HG03469 (cell line): ENCODE measurements at regions not wholly inside any gene's neighbourhood (a gene's known extent, or its start where the extent isn't known, plus 50 kb on each side); places are given as distances from the start of the nearest gene placed in this dataset.
"Not testable (repeated sequence)": the region's sequence is repeated elsewhere in the genome, so short reads cannot be mapped to it uniquely, and the experiment has no call there.

ENCODE experiments used
- ATAC-seq: cut with Tn5 transposase; IDR thresholded peaks from one replicate; pipeline ENCODE4 v1.9.1; 2021; ENCODE audit warnings: mild to moderate bottlenecking, moderate library complexity, moderate number of reproducible peaks; ENCODE audit not compliant: unreplicated experiment

DNA sequence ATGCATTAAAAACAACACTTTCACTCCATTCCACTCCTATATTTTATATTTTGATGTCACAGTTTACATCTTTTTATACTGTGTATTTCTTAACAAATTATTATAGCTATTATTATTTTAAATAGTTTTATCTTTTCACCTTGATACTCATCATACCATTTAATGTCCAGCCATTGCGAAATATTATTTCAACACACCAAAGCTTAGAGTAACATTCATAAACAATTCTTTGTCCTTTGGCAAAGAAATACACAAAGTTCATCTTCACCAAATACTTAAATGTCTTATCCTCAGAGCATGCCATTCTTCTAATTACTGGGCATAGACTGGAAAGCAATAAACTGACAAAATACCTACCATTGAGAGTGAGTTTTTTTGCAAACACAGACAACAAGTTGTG, 1963.4 kb upstream of the FLRT2 start:
- no peak for ATAC-seq

DNA sequence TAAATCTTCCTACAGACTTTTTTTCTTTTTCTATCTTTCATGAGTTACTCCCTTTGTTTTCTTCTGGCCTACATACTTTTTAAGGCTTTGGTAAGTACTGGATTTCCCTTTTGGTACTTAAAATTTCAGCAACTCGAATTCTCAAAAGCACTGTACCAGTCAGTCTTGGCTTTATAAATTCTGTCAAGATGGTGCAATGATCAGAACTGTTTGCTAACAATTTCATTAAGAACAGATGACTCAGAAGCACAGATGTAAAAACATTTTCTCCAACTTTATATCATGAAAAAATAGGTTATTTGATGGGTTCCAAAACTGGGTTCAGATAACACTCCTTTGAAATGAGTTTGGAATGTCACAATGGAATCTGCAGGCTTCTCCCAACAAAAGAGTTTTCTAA, 1961.8 kb upstream of the FLRT2 start:
- no peak for ATAC-seq

DNA sequence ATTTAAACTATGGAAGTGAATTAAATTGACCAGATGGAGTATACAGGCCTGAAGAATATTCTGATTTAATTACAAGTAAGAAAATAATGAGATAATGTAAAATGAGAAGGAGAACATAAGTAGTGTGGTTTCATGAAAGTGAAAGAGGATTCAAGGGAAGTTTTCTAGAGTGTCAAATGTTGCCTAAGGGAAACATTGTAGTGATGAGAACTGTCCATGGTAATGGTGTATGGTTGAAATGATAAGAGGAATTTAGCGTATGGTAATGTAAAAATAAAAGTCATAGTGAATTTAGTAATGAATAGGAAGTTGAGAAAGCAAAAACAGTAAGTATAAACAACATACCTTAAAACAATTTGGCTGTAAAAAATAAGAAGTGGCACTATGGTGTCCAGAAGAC, 1954.6 kb upstream of the FLRT2 start:
- no peak for ATAC-seq

DNA sequence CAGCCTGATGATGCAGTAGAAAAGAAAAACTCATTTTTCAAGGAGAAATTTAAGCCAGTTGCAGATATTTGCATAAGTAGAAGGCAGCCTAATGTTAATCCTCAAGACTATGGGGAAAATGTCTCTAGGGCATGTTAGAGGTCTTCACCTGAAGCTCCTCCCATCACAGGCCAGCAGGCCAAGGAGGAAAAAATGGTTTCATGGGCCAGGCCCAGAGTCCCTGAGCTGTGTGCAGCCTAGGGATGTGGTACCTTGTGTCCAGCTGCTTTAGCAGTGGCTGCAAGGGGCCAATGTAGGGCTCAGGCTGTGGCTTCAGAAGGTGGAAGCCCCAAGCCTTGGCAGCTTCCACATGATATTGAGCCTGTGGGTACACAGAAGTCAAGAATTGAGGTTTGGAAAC, 1946.7 kb upstream of the FLRT2 start:
- no peak for ATAC-seq

DNA sequence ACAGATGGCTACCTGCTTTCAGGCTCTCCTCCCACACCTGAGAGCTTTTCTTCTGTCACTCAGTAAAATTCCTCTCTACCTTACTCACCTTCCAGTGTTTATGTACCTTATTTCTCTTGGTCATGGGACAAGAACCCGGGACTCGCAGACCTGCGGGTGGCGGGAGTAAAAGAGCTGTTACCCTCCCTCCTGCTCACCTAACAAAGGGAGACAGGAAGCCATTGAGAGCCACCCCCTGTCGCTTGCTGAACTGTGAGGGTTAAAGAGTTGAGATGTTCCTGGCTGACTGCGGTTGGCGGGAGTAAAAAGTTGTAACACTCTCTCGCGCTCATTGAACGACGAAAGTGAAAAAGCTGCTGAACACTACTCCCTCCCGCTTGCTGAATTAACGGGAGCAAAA, 1935.1 kb upstream of the FLRT2 start:
- no peak for ATAC-seq

DNA sequence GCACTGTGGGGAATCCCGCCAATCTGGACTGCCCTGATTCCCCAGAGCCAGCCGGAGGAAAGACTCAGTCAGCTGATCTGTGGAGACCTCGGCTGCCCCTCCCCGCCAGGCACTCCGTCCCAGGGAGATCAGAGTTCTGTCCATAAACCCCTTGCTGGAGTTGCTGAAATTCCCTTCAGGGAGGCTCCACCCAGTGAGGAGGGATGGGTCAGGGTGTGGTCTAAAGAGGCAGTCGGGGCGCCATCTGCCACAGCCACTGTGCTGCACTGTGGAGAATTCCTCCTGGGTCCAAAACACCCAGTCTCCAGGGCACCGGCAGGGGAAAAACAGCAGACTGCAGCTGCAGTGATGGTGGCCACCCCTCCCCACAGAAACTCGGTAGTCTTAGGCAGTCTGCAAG, 1922.3 kb upstream of the FLRT2 start:
- ATAC-seq, result no peak

DNA sequence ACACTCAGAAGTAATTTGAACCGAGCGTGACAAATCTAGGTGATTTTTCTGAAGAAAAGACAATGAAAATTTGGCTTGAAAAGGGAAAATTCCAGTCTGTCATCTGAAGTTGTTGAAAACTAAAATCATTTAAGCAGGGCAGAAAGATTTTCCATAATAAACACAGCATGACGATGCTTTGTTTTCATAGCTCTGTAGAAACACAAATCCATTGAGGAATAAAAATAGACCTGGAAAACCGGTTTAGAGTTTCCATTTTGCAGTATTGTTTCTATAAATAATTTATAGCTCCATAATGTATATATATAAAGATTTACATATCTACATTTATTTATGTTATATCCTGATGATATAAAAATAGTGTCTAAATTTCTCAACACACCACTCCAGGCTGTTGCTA, 1918.5 kb upstream of the FLRT2 start:
- ATAC-seq, result no peak

DNA sequence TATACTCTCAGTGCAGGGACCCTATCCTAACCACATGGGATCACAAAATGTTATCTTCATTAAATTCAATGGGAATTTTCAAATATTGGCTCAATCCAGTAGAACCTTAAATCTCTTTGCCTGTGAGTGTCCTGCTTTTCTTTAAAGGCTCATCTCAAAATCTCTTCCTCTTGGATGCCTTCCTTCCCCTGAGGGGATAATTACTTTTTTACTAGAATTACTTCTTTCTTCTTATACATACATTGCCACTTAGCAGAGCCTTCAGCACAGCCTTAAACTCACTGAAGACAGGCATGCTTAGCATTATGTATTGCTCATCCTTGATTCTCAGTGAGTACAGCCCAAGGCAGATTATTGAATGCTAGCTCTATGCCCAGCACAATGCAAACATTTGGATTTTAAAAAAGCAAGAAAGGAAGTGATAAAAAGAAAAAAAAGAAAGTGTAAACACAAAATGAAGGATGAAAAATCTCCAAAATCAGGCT, 1918.0 kb upstream of the FLRT2 start:
- no peak for ATAC-seq

DNA sequence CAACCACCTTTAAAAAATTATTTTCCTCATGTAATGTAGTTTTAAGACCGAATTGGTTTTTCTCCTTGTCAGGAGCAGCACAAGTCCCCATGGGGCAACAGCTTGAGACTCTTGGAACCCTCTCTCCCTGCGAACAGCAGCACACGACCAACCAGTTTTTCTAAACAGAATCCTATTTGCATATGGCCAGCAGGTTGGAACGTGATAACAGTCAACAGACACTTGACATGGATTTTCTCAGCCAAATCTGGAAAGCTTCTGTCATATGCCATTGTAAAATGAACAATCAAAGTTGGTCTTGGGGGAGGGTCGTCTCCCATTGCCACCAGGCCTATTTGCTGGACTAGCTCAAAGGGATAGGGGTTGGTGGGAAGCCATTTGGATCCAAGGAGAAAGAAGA, 1915.0 kb upstream of the FLRT2 start:
- ATAC-seq, result no peak

DNA sequence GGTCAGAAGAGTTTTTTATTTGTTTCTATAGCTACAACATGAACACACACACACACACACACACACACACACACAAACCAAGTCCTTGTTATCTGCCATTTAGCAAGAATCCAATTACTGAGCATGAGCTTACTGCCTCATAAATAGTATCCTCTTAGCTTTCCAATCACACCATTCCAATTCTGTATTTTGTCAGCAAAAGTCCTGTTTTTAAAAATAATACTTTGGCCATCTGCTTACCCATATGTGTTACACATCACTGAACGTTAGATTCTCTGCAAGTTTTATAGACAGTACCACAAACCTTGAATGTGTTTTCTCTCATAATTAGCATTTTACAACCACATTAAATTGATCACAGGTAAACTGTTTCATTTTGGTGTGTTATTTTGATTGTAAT, 1905.4 kb upstream of the FLRT2 start:
- no peak for ATAC-seq

DNA sequence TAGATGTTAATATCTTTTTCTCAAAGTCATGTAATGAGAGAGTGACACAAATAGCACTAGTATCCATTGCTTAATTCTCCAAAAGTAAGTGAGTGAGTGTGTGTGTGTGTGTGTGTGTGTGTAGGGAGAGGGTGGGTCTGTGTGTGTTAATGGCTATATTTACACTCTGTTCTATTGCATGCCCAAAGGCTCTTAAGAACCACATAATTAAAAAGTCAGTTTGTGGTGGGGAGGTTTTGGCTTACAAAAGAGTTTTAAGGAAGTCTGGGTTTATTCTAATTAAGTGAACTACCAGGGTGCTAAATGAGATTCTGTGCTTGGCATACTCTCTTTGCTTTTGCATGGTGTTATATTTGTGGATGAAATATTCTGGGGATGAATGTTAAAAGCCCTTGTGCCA, 1897.6 kb upstream of the FLRT2 start:
- no peak for ATAC-seq

DNA sequence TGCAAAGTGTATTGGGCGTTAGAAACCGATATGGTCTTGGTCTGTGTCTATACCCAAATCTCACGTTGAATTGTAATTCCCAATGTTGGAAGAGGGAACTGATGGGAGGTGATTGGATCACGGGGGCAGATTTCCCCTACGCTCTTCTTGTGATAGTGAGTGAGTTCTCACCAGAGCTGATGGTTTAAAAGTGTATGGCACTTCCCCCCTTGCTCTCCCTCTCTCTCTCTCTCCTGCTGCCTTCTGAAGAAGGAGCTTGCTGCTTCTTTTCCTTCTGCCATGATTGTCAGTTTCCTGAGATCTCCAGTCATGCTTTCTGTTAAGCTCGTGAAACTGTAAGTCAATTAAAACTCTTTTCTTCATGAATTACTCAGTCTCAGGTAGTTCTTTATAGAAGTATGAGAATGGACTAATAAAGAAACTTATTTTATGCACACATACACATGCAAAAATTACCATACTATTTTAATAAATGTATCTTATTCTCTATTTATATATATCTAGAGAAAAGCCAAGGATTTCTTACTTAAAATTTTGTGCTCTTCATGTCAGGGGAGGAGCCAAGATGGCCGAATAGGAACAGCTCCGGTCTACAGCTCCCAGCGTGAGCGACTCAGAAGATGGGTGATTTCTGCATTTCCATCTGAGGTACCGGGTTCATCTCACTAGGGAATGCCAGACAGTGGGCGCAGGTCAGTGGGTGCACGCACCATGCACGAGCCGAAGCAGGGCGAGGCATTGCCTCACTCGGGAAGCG, 1891.0 kb upstream of the FLRT2 start:
- ATAC-seq, result no peak

DNA sequence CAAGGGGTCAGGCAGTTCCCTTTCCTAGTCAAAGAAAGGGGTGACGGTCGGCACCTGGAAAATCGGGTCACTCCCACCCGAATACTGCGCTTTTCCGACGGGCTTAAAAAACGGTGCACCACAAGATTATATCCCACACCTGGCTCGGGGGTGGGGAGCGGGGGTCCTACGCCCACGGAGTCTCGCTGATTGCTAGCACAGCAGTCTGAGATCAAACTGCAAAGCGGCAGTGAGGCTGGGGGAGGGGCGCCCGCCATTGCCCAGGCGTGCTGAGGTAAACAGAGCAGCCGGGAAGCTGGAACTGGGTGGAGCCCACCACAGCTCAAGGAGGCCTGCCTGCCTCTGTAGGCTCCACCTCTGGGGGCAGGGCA, 1890.5 kb upstream of the FLRT2 start:
- ATAC-seq, result not testable (repeated sequence)

DNA sequence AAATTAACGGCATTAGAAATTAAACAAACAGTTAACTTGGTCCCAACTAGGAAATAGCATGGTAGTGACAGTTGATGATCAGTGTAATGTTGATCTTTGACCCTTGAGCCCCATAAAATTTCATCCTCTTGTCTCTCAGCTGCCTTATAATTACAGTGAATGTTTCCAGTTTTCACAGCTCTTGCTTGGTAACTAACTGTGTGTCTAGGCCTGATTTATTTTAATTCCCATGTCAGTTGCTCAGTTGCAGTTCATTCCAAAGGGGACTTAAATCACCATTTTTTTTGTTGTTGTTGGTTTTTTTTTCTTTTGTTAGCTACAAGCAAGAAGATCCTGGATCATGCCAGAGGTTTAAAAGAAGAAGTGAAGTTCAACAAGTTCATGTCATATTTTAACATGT, 1883.7 kb upstream of the FLRT2 start:
- ATAC-seq, result no peak

DNA sequence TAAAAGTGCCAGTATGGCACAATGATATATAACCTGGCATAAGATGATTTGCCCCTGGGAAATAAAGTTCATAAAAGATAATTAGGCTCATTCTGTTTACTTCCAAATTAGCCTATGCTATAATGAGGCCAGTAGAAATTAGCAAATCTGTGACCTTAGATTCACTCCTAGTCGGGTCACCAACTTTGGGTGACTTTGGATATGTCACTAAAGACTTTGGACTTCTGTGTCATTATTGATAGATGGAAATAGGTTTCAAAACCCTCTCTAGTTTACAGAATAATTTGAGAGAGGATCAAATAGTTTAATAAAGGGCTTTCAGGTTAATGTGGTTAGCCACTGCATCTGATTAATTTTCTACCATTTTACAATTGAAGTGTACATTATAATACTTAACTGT, 1869.3 kb upstream of the FLRT2 start:
- no peak for ATAC-seq

DNA sequence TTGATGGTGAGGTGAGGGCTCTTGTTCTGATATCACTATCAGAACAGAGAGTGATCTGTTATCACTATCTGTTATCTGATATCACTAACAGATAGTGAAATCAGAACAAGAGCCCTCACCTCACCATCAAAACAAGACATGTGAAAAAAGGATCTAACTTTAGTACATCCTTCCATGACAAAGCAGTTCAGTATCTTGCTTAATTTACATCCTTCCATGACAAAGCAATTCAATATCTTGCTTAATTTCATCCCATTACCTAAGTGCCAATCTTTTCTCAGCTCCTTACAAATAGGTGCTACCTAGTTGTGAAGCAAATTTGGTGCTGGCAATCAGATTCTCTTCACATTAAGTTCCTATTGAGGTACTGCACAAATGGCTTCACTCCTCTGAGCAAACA, 1865.6 kb upstream of the FLRT2 start:
- no peak for ATAC-seq

DNA sequence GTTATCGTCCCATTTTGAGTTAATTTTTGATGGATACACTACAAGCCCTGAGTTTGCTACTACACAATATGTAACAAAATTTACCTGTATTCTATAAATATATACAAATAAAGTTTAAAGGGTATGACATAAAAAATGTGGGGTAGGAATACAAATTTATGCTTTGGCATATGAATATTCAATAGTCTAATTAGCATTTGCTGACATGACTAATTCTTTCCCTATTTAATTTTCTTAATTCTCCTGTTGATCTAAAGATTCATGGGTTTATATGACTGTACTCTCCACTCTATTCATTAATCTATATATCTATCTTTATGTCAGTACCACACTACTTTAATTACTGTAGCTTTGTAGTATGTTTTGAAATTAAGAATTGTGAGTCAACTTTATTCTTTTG, 1840.7 kb upstream of the FLRT2 start:
- no peak for ATAC-seq

DNA sequence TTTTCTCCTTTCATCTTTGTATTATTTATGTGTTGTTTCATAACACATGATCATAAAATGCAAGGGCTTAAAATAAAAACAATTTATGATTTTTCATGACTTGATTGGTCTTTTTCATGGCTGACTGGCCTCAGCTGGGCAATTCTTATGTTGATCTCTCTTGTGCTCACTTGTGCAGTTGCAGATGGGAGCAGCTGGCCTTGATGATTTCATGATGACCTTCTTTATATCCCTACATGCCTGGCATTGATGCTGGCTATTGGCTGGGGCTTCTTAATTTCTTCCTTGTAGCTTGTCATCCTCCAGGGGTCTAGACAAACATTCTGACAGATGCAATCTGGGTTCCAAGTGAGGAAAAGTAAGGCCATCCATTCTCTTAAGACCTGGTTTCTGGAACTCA, 1832.8 kb upstream of the FLRT2 start:
- no peak for ATAC-seq

DNA sequence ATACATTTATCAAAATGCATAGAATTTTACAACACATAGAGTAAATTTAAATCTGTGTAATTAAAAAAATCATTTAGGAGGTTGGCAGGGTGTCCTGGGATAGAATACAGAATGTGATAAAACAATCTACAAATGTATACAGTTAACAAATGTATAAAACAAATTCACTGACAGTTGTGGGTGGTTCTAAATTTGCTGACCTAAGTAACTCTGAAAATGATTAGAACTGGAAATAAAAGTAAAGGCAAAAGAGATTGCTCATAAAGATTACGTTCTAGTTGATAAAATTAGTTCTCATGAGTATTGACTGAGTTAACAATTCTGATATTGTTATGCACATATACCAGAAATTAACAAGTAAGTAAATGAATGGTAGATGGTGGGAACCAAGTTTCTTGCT, 1827.3 kb upstream of the FLRT2 start:
- ATAC-seq, result no peak

DNA sequence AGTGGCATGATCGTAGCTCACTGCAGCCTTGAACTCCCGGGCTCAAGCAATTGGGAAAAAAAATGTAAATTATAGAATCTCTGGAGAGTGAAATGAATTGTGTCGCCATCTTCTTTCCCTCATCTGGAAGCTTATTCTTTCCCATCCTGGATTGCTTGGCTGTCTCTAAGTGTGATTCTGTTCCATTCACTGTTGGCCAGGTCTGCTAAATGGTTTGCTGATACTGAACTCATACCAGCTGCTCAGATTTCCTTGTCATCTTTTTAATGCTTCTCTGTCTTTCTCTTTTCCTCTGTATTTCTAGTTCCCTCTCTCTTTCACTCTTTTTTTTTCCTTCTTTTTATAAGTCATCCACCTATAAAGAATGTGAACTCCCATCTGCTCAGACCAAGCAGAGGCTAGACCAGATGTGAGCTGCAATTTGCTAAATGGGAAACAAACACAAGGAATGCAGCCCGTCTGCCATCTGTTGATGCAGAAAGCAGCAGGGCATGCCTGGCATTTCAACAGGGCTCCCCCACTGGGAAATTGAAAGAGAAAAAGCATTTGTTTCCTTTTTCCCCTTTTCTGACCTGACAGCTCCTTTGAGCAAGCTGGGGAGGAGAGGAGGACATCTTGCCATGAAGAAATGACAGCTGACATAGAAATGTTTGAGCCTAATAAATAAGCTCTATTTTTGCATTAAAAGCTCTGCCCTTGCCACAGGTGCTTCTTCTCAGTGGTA, 1823.6 kb upstream of the FLRT2 start:
- no peak for ATAC-seq

DNA sequence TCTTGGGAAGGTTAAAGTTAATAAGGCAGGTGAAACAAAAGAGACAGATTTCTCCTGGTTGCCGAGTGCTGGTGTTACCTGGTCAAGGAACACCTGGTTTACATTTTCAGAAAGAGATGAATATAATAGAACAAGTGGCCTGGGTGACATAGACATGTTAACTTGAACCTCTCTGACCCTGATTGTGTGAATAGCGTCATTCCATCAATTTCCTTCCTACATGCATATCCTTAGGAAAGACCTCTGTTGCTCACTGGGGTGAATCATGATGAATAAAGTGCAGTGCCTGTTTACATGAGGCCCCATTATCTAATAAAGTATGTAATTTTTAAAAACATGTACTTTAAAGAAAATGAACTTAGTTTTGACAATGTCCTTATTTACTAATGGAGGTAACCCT, 1822.9 kb upstream of the FLRT2 start:
- ATAC-seq, result no peak

DNA sequence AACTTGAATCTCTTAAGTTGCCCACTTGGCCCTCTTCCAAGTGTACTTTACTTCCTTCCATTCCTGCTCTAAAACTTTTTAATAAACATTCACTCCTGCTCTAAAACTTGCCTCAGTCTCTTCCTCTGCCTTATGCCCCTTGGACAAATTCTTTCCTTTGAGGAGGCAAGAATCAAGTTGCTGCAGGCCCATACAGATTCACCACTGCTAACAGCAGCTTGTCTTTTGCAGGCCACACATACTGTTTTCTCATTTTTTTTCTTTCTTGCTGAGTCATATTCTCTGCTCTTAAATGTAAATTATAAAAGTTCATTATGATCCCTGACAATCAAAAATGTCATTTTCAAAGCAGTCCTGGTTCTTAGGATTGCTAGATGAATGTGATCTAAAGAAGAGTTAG, 1820.8 kb upstream of the FLRT2 start:
- no peak for ATAC-seq

DNA sequence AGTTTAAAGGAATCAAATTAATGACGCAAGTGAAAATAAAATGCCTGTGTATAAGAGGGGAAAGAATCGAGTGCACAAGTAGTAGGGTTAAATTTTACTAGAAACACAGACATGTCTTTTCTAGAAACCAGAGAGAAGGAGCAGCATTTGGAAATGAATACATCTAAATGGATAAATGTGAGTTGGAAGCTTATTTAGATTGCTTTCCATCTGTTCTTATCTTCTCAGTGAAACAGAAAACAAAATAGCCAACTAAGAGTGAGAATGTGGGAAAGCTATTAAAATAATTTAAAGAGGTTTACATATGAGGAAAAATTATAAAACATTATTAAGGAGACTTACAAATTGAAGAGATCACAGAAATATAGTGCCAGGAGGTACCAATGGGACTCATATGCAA, 1818.9 kb upstream of the FLRT2 start:
- no peak for ATAC-seq
